H1 (cell line): ENCODE measurements at regions not wholly inside any gene's neighbourhood (a gene's known extent, or its start where the extent isn't known, plus 50 kb on each side); places are given as distances from the start of the nearest gene placed in this dataset.

ENCODE experiments used
- CBX8 ChIP-seq: fragments of 300-800, 300-1000 bp; sonication (generic); IDR thresholded peaks from 2 replicates; pipeline ENCODE4 v1.7.1; 2016; ENCODE audit warnings: low read depth, low read length, borderline replicate concordance
- GABPA ChIP-seq: IDR thresholded peaks from 2 replicates; pipeline ENCODE4 v1.6.1; 2011; ENCODE audit warnings: mild to moderate bottlenecking, low read length, moderate library complexity, borderline replicate concordance; ENCODE audit not compliant: insufficient read depth
- KDM5A ChIP-seq: fragments of 200-600 bp; IDR thresholded peaks from 2 replicates; pipeline ENCODE4 v1.7.1; 2012; ENCODE audit warnings: mild to moderate bottlenecking, low read length, inconsistent platforms, mixed read lengths
- POLR2AphosphoS5 ChIP-seq: IDR thresholded peaks from 2 replicates; pipeline ENCODE4 v1.6.1; 2011; ENCODE audit warnings: low read depth, low read length
- POU5F1 ChIP-seq: IDR thresholded peaks from 2 replicates; pipeline ENCODE4 v1.6.1; 2011; ENCODE audit warnings: low read depth, mild to moderate bottlenecking, low read length, moderate library complexity
- RAD21 ChIP-seq, 2 experiments: IDR thresholded peaks in 1 of 2; conservative IDR thresholded peaks in 1 of 2; 2 replicates each; pipeline ENCODE4 v1.6.1; 2011; ENCODE audit warnings: low read depth in 2 of 2, low read length in 2 of 2, improper control_type of control experiment in 1 of 2, inconsistent platforms in 1 of 2, mild to moderate bottlenecking in 1 of 2, moderate library complexity in 1 of 2
- RFX5 ChIP-seq: IDR thresholded peaks from 2 replicates; pipeline ENCODE4 v1.6.1; 2011; ENCODE audit warnings: low read depth, low read length, improper control_type of control experiment, borderline replicate concordance
- SRF ChIP-seq: IDR thresholded peaks from 2 replicates; pipeline ENCODE4 v1.6.1; 2011; ENCODE audit warnings: mild to moderate bottlenecking, low read depth, low read length, moderate library complexity
- TAF1 ChIP-seq: IDR thresholded peaks from 2 replicates; pipeline ENCODE4 v1.6.1; 2011; ENCODE audit warnings: mild to moderate bottlenecking, low read depth, low read length
- TF ChIP-seq, protein P1 (sequence below), 3 experiments: IDR thresholded peaks; 1 replicate in 2 of 3; 2 replicates in 1 of 3; pipeline versions ENCODE4 v1.5.1 to v1.6.1; 2011; ENCODE audit warnings: low read length in 3 of 3, mild to moderate bottlenecking in 3 of 3, inconsistent platforms in 2 of 3, low read depth in 1 of 3, moderate library complexity in 1 of 3; ENCODE audit not compliant: insufficient read depth in 1 of 3; ENCODE audit errors: control extremely low read depth in 1 of 3
- TF ChIP-seq, protein P2 (sequence below): IDR thresholded peaks from 2 replicates; pipeline ENCODE4 v1.6.1; 2012; ENCODE audit warnings: inconsistent platforms

DNA sequence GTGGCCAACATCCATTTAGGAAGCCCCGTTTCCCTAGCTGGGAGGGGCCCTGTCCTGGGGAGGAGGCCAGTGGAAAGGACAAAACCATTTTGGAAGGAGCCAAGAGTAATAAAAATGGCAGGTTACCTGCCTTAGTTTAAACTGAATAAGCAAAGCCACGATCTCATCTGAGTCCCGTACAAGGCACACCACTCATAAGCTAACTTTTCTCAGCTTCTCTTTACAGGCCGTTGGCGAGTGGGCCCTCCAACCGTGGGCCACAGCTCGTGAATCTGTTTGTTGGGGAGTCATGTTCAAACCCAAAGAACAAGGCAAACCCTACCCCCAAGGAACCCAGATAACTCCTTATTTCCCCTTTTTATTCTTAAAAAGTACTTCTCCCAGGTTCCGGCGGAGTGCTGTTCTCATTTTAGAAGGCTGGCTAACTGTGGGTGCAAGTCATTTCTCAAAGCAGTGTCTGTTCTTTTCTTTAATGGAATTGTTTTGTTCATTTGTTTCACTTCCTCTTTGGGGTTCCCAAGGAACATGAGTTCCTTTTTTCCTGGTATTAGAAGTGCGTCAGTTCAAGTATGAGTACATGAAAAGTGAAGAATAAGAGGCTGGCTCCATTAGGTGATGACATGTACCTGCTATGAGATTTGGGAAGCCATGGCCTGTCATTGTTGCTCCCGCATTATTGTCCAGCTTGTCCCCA lies 89.0 kb downstream of the PSMG1 start:
- TF ChIP-seq POLR2AphosphoS5 (no peak), SRF (no peak), POU5F1 (no peak), GABPA (no peak), CBX8 (no peak), KDM5A (no peak), TAF1 (no peak), RFX5 (no peak), RAD21 (IDR thresholded peaks at IDR 0.05 in 1 of 2, conservative IDR thresholded peaks at IDR 0.05 in 1 of 2; ENCODE audit: low read depth in 2 of 2, low read length in 2 of 2) (no peak)
- TF ChIP-seq, protein P1, sequence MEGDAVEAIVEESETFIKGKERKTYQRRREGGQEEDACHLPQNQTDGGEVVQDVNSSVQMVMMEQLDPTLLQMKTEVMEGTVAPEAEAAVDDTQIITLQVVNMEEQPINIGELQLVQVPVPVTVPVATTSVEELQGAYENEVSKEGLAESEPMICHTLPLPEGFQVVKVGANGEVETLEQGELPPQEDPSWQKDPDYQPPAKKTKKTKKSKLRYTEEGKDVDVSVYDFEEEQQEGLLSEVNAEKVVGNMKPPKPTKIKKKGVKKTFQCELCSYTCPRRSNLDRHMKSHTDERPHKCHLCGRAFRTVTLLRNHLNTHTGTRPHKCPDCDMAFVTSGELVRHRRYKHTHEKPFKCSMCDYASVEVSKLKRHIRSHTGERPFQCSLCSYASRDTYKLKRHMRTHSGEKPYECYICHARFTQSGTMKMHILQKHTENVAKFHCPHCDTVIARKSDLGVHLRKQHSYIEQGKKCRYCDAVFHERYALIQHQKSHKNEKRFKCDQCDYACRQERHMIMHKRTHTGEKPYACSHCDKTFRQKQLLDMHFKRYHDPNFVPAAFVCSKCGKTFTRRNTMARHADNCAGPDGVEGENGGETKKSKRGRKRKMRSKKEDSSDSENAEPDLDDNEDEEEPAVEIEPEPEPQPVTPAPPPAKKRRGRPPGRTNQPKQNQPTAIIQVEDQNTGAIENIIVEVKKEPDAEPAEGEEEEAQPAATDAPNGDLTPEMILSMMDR (IDR thresholded peaks at IDR 0.05; ENCODE audit: control extremely low read depth in 1 of 3, insufficient read depth in 1 of 3, low read depth in 1 of 3, low read length in 3 of 3), result no peak
- TF ChIP-seq, protein P2, sequence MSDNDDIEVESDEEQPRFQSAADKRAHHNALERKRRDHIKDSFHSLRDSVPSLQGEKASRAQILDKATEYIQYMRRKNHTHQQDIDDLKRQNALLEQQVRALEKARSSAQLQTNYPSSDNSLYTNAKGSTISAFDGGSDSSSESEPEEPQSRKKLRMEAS, result no peak
